ENCODE measurements at regions not wholly inside any gene's neighbourhood (a gene's known extent, or its start where the extent isn't known, plus 50 kb on each side); places are given as distances from the start of the nearest gene placed in this dataset.

DNA sequence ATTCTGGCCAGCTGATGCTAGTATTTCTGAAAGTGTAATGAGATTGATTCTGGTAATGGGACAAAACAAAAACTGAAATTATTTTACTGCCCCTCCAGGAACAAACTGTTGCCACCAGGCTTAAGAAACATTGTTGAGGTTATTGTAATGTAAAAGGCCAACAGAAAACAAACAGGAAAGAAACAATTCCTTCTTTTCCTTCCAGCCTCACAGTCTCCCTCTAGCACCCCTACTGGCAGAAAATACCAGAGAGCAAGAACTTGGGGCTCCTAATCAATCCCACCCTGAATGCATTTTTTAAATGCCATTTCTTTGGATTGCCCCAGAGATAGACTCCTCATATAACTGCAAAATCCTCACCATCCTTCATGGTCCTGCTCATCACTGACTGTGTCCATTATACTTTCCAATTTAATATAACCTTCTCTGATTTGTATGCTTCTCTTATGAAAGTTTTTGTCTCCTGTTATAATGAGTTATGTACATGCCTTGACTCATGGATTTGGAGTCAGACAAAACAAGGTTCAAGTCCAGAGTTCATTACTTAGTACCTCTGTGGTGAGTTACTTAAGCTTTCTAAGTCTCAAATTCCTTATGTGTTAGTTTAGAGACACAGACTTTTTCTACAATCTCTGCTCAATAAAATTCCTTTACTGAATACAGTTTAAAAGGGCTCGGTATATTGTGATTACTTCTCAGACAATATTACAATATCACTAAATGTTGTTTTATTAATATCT lies 157.9 kb upstream of the FBN2 start:
- WGBS, 2 donors: 85 to 91% methylated on average over 1 of the region's 1 CpG
- Histone ChIP-seq H3K4me3 (no peak overlapping the region), H3K36me3 (no peaks in the 10 kb centered on the region), H3K4me1 (no peaks in the 10 kb centered on the region), H3K27me3 (no peaks in the 10 kb centered on the region), H3K9me3 (peaks cover 0 to 3% (median 0%) of the 10 kb centered on the region in 4 donors), H3K27ac (no peak overlapping the region)
- TF ChIP-seq, protein P1, sequence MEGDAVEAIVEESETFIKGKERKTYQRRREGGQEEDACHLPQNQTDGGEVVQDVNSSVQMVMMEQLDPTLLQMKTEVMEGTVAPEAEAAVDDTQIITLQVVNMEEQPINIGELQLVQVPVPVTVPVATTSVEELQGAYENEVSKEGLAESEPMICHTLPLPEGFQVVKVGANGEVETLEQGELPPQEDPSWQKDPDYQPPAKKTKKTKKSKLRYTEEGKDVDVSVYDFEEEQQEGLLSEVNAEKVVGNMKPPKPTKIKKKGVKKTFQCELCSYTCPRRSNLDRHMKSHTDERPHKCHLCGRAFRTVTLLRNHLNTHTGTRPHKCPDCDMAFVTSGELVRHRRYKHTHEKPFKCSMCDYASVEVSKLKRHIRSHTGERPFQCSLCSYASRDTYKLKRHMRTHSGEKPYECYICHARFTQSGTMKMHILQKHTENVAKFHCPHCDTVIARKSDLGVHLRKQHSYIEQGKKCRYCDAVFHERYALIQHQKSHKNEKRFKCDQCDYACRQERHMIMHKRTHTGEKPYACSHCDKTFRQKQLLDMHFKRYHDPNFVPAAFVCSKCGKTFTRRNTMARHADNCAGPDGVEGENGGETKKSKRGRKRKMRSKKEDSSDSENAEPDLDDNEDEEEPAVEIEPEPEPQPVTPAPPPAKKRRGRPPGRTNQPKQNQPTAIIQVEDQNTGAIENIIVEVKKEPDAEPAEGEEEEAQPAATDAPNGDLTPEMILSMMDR (IDR thresholded peaks at IDR 0.05): no peak
- ATAC-seq (ENCODE audit: low FRiP score in 2 of 2): no peak
- no peak for DNase-seq

DNA sequence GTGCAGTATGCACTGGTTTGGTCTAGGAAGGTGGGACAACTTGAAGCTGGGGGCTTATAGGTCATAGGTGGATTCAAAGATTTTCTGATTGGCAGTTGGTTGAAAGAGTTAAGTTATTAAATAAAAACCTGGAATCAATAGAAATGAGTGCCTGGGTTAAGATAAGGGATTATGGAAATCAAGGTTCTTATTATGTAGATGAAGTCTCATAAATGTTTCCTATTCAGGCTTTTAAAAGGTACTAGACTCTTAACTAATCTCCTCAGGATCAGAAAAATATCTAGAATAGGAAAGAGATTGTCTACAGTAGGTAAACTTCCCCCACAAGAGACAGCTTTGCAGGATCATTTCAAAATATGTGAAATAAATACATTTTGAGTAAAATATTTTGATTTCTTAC lies 163.3 kb upstream of the FBN2 start:
- Histone ChIP-seq H3K27ac (no peak overlapping the region), H3K4me3 (no peak overlapping the region), H3K9me3 (no peaks in the 10 kb centered on the region), H3K4me1 (no peaks in the 10 kb centered on the region), H3K27me3 (no peaks in the 10 kb centered on the region), H3K36me3 (no peaks in the 10 kb centered on the region)
- TF ChIP-seq, protein P1 (IDR thresholded peaks at IDR 0.05): no peak
- DNase-seq (no peak), ATAC-seq (ENCODE audit: low FRiP score in 2 of 2) (no peak)

DNA sequence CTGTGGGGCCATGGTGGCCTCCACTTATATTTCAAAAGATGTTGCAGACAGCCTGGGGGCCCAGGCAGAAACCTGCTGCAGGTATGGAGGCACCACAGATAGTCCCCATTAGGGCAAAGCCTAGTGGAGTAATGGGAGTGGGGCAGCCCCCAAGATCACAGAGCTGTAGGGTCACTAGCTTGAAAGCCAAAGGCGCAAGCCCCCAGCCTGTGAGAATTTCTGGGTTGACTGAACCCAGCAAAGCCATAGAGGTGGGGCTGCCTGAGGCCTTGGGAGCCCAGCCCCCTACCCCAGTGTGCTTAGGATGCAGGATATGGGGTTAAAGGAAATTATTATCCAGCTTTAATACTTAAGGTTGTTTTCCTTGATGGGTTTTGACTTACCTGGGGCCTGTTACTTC lies 165.3 kb upstream of the FBN2 start:
- DNase-seq (no peak), ATAC-seq (ENCODE audit: low FRiP score in 2 of 2) (no peak)
- Histone ChIP-seq H3K4me3 (no peak overlapping the region), H3K27me3 (no peaks in the 10 kb centered on the region), H3K9me3 (no peaks in the 10 kb centered on the region), H3K27ac (no peak overlapping the region), H3K36me3 (no peaks in the 10 kb centered on the region), H3K4me1 (no peaks in the 10 kb centered on the region)
- 73% methylated on average over 1 of the region's 1 CpG; no CpG with 5 or more reads in 1 of the 2 donors for WGBS, 2 donors
- TF ChIP-seq POLR2A (IDR thresholded peaks at IDR 0.05): no peak
- TF ChIP-seq POLR2AphosphoS5 (IDR thresholded peaks at IDR 0.05): no peak
- TF ChIP-seq EP300 (IDR thresholded peaks at IDR 0.05): no peak
- TF ChIP-seq, protein P1 (IDR thresholded peaks at IDR 0.05): no peak

DNA sequence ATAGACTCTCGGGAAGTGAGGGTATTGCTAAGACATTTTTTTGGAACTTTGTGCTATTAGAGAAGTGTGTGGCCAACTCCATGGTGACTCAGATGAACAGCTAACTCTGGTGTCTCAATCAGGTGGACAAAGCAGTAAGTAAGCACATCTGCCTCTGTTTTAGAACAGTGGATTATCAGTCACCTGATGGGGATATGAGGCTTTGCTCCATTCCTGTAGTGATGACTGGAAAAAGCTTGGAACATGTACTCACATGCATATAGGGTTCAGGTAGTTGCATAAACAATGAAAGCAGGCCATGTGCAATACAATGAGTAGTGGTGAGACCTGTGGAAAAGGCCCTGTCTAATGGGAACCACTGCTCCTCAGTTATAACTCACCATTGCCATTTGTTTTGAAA lies 168.2 kb upstream of the FBN2 start:
- ATAC-seq (ENCODE audit: low FRiP score in 2 of 2) (no peak), DNase-seq (no peak)
- Histone ChIP-seq H3K4me1 (no peaks in the 10 kb centered on the region), H3K27ac (no peak overlapping the region), H3K36me3 (no peaks in the 10 kb centered on the region), H3K27me3 (no peaks in the 10 kb centered on the region), H3K9me3 (no peaks in the 10 kb centered on the region), H3K4me3 (no peak overlapping the region)
- 86 to 94% methylated on average over 1 of the region's 1 CpG for WGBS, 2 donors
- no peak for TF ChIP-seq POLR2A (IDR thresholded peaks at IDR 0.05)
- TF ChIP-seq, protein P1 (IDR thresholded peaks at IDR 0.05): no peak
- no peak for TF ChIP-seq POLR2AphosphoS5 (IDR thresholded peaks at IDR 0.05)
- no peak for TF ChIP-seq EP300 (IDR thresholded peaks at IDR 0.05)

DNA sequence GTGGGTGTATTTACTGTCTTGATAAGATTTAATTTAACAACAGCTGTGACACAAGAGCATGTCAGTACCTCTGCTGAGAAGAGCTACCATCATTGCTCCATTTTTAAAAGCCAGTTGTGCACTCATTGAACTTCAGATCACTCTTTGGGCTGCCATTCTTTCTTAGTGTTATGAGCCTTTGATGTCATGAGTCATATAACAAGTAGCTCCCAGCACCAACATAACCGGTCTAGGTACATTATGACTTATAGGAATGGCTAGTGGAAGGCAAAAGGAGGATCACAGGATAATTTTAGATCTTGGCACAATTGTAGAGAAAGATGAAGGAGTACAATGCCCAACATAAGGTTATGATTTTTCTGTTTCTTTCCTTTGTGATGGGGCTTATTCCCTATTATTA lies 170.8 kb upstream of the FBN2 start:
- Histone ChIP-seq H3K36me3 (no peaks in the 10 kb centered on the region), H3K4me3 (no peak overlapping the region), H3K4me1 (no peaks in the 10 kb centered on the region), H3K27ac (no peak overlapping the region), H3K9me3 (no peaks in the 10 kb centered on the region), H3K27me3 (no peaks in the 10 kb centered on the region)
- TF ChIP-seq POLR2A (IDR thresholded peaks at IDR 0.05): no peak
- TF ChIP-seq EP300 (IDR thresholded peaks at IDR 0.05): no peak
- TF ChIP-seq, protein P1 (IDR thresholded peaks at IDR 0.05): no peak
- no peak for TF ChIP-seq POLR2AphosphoS5 (IDR thresholded peaks at IDR 0.05)
- 82 to 88% methylated on average over 1 of the region's 1 CpG for WGBS, 2 donors
- DNase-seq (no peak), ATAC-seq (ENCODE audit: low FRiP score in 2 of 2) (no peak)
